ENCODE measurements at regions not wholly inside any gene's neighbourhood (a gene's known extent, or its start where the extent isn't known, plus 50 kb on each side); places are given as distances from the start of the nearest gene placed in this dataset.
"Not testable (repeated sequence)": the region's sequence is repeated elsewhere in the genome, so short reads cannot be mapped to it uniquely, and the experiment has no call there.

GRCh38 chr1:143735764-143736461 lies 235.9 kb downstream of the FAM72C start:
- H3K36me3 ChIP-seq (replicated peaks in 1 of 2; ENCODE audit: control insufficient read depth in 1 of 2, insufficient read depth in 2 of 2, low read length in 1 of 2) = no peaks in the 10 kb centered on the region
- peaks cover 20% of the 10 kb centered on the region; the same call in 1 of the 2 replicates for H3K27me3 ChIP-seq (ENCODE audit: insufficient read depth)
- no peak for DNase-seq
- CTCF ChIA-PET = no interaction called here
- H3K79me2 ChIP-seq (ENCODE audit: insufficient read depth) = no peaks in the 10 kb centered on the region
- H3K27ac ChIP-seq (ENCODE audit: low read depth in 2 of 2, low read length in 1 of 2) = no peak overlapping the region
- H3K9me2 ChIP-seq = no peaks in the 10 kb centered on the region
- peak overlapping the region in 1 of 2 experiments; percentile 9; a peak in 1 of 4 replicates for H3K4me3 ChIP-seq (ENCODE audit: low read depth in 2 of 2, low read length in 1 of 2)
- H3K9ac ChIP-seq = no peak overlapping the region
- TF ChIP-seq MEF2A (IDR thresholded peaks at IDR 0.05; ENCODE audit: borderline replicate concordance, low read depth) (no peak), GATA2 (CRISPR knock-in tag; IDR thresholded peaks at IDR 0.05) (no peak), NFIC (IDR thresholded peaks at IDR 0.05; ENCODE audit: borderline replicate concordance) (no peak), ELF1 (IDR thresholded peaks at IDR 0.05) (no peak), YY1 (IDR thresholded peaks at IDR 0.05; ENCODE audit: low read depth) (no peak), ZBTB33 (IDR thresholded peaks at IDR 0.05; ENCODE audit: borderline replicate concordance, low read depth) (no peak), NRF1 (IDR thresholded peaks at IDR 0.05; ENCODE audit: low read depth, low read length) (no peak), RAD21 (IDR thresholded peaks at IDR 0.05; ENCODE audit: low read length) (no peak), EP300 (IDR thresholded peaks at IDR 0.05; ENCODE audit: borderline replicate concordance in 1 of 2, low read depth in 1 of 2, low read length in 1 of 2) (no peak), REST (IDR thresholded peaks at IDR 0.05; ENCODE audit: low read depth, low read length) (no peak), JUND (IDR thresholded peaks at IDR 0.05) (no peak), SIN3A (IDR thresholded peaks at IDR 0.05; ENCODE audit: borderline replicate concordance, low read depth, low read length) (no peak), SMC3 (IDR thresholded peaks at IDR 0.05; ENCODE audit: low read depth, low read length) (no peak), RFX5 (IDR thresholded peaks at IDR 0.05; ENCODE audit: low read length) (no peak)
- H3K9me3 ChIP-seq = no peaks in the 10 kb centered on the region
- POLR2A ChIA-PET = no interaction called here
- no peaks in the 10 kb centered on the region for H3K4me1 ChIP-seq (ENCODE audit: control insufficient read depth in 1 of 2, insufficient read depth in 2 of 2, low read depth in 1 of 2, low read length in 1 of 2)
- no peak overlapping the region for H3K4me2 ChIP-seq
- H3F3A ChIP-seq (replicated peaks; ENCODE audit: insufficient read depth) = no peaks in the 10 kb centered on the region
- no peak overlapping the region for H2AFZ ChIP-seq (ENCODE audit: low read depth)
- no peaks in the 10 kb centered on the region for H4K20me1 ChIP-seq (ENCODE audit: insufficient read depth)
- WGBS (ENCODE audit: low lambda C conversion rate) = 9% methylated on average over 32 of the region's 36 CpGs

- H3K4me1 ChIP-seq (ENCODE audit: control insufficient read depth in 1 of 2, insufficient read depth in 2 of 2, low read depth in 1 of 2, low read length in 1 of 2); H3K4me2 ChIP-seq; H3K9me3 ChIP-seq; H3K9me2 ChIP-seq; H3K9ac ChIP-seq; H2AFZ ChIP-seq (ENCODE audit: low read depth); DNase-seq; H3K36me3 ChIP-seq (replicated peaks in 1 of 2; ENCODE audit: control insufficient read depth in 1 of 2, insufficient read depth in 2 of 2, low read length in 1 of 2); H3K4me3 ChIP-seq (ENCODE audit: low read depth in 2 of 2, low read length in 1 of 2); H3F3A ChIP-seq (replicated peaks; ENCODE audit: insufficient read depth); POLR2A ChIA-PET; H4K20me1 ChIP-seq (ENCODE audit: insufficient read depth); CTCF ChIA-PET; H3K79me2 ChIP-seq (ENCODE audit: insufficient read depth); H3K27ac ChIP-seq (ENCODE audit: low read depth in 2 of 2, low read length in 1 of 2): not testable (repeated sequence)
- H3K27me3 ChIP-seq (ENCODE audit: insufficient read depth) = peaks cover 20% of the 10 kb centered on the region; the same call in 1 of the 2 replicates
- 6% methylated on average over 3 of the region's 3 CpGs for WGBS (ENCODE audit: low lambda C conversion rate)
Measured at GRCh38 chr1:143734261-143734660, 237.5 kb downstream of the FAM72C start.

GRCh38 chr1:143730890-143731289 lies 240.9 kb downstream of the FAM72C start:
- H3K36me3 ChIP-seq (replicated peaks in 1 of 2; ENCODE audit: control insufficient read depth in 1 of 2, insufficient read depth in 2 of 2, low read length in 1 of 2); H3K9ac ChIP-seq; H3K9me2 ChIP-seq; H2AFZ ChIP-seq (ENCODE audit: low read depth); H3K4me2 ChIP-seq; CTCF ChIA-PET; DNase-seq; H4K20me1 ChIP-seq (ENCODE audit: insufficient read depth); H3F3A ChIP-seq (replicated peaks; ENCODE audit: insufficient read depth); H3K9me3 ChIP-seq; H3K4me1 ChIP-seq (ENCODE audit: control insufficient read depth in 1 of 2, insufficient read depth in 2 of 2, low read depth in 1 of 2, low read length in 1 of 2); H3K27ac ChIP-seq (ENCODE audit: low read depth in 2 of 2, low read length in 1 of 2); POLR2A ChIA-PET; H3K27me3 ChIP-seq (ENCODE audit: insufficient read depth); H3K79me2 ChIP-seq (ENCODE audit: insufficient read depth); H3K4me3 ChIP-seq (ENCODE audit: low read depth in 2 of 2, low read length in 1 of 2): not testable (repeated sequence)
- whole genome bisulfite sequencing (ENCODE audit: low lambda C conversion rate) = 11% methylated on average over 6 of the region's 6 CpGs
